Kidney (tissue), 10 donors: ENCODE measurements at regions not wholly inside any gene's neighbourhood (a gene's known extent, or its start where the extent isn't known, plus 50 kb on each side); places are given as distances from the start of the nearest gene placed in this dataset.
"Not testable (repeated sequence)": the region's sequence is repeated elsewhere in the genome, so short reads cannot be mapped to it uniquely, and the experiment has no call there.

Experiments used
- DNase-seq, 5 donors: peaks; one replicate each; pipeline ENCODE4 v3.0.0-alpha.2; 2013 to 2020
- FAIRE-seq: peaks from 2 replicates; lab custom pipeline; 2012; peaks lifted over from hg19 to GRCh38; lab: Jason Lieb, UNC
- H3K27ac ChIP-seq, 2 donors: one replicate each; pipeline ENCODE4 v1.7.0; 2013; ENCODE audit warnings: low read depth in 2 of 2, low read length in 2 of 2, inconsistent platforms in 1 of 2
- H3K27me3 ChIP-seq: one replicate; pipeline ENCODE4 v1.7.1; 2013; ENCODE audit warnings: low read length, inconsistent platforms; ENCODE audit not compliant: control insufficient read depth, insufficient read depth
- H3K36me3 ChIP-seq, 3 donors: one replicate each; pipeline versions ENCODE4 v1.7.0 to v1.7.1; 2013; ENCODE audit warnings: low read length in 3 of 3, control low read depth in 1 of 3, inconsistent platforms in 1 of 3; ENCODE audit not compliant: insufficient read depth in 3 of 3, control insufficient read depth in 2 of 3
- H3K4me1 ChIP-seq, 3 donors: one replicate each; pipeline versions ENCODE4 v1.7.0 to v1.7.1; 2013; ENCODE audit warnings: low read length in 3 of 3, inconsistent platforms in 1 of 3, low read depth in 1 of 3; ENCODE audit not compliant: control insufficient read depth in 2 of 3, insufficient read depth in 2 of 3
- H3K4me3 ChIP-seq, 3 donors: one replicate each; pipeline versions ENCODE4 v1.7.0 to v1.8.1; 2013; ENCODE audit warnings: low read length in 3 of 3, control low read depth in 1 of 3, inconsistent platforms in 1 of 3
- H3K9ac ChIP-seq, 3 donors: one replicate each; pipeline versions ENCODE4 v1.7.0 to v1.7.1; 2013; ENCODE audit warnings: low read length in 3 of 3, control low read depth in 1 of 3, inconsistent platforms in 1 of 3
- H3K9me3 ChIP-seq, 3 donors: one replicate each; pipeline versions ENCODE4 v1.7.0 to v1.7.1; 2013; ENCODE audit warnings: low read length in 3 of 3, control low read depth in 1 of 3, inconsistent platforms in 1 of 3; ENCODE audit not compliant: control insufficient read depth in 2 of 3, insufficient read depth in 1 of 3
- intact Hi-C: fragments of 100-400 bp; cut with DNase I; formaldehyde crosslinking; loops from one replicate; pipeline ENCODE4 v1.11.1; 2022
- donor health status: control.
- donor health status: control.
- donor health status: DM: yes; HTN: yes; CAD: no.
- donor health status: Normal renal cell carcinoma (clear cell type).

GRCh38 chr5:70585996-70586395 lies 170.8 kb downstream of the GTF2H2C_2 start:
- H3K9me3 ChIP-seq, H3K4me1 ChIP-seq, H3K36me3 ChIP-seq, H3K27ac ChIP-seq, FAIRE-seq, H3K9ac ChIP-seq, intact Hi-C loops, H3K27me3 ChIP-seq, H3K4me3 ChIP-seq: not testable (repeated sequence)
- DNase-seq = peak in 1 of 5 donors; percentile 78
